Right renal cortex interstitium (tissue), 3 donors: ENCODE measurements at regions not wholly inside any gene's neighbourhood (a gene's known extent, or its start where the extent isn't known, plus 50 kb on each side); places are given as distances from the start of the nearest gene placed in this dataset.
"Not testable (repeated sequence)": the region's sequence is repeated elsewhere in the genome, so short reads cannot be mapped to it uniquely, and the experiment has no call there.

Source experiments
- DNase-seq, 3 donors: peaks; one replicate each; pipeline ENCODE4 v3.0.0-alpha.2; 2013; ENCODE audit warnings: low read depth in 3 of 3, low spot score in 2 of 3

GRCh38 chr4:30538794-30539193 is 181.4 kb upstream of the PCDH7 start:
- DNase-seq: no peak

GRCh38 chr4:30543057-30543456 is 177.1 kb upstream of the PCDH7 start:
- DNase-seq: no peak

GRCh38 chr4:30553151-30553550 is 167.0 kb upstream of the PCDH7 start:
- no peak for DNase-seq

- no peak for DNase-seq
Measured at GRCh38 chr4:30553706-30554105, 166.5 kb upstream of the PCDH7 start.

- no peak for DNase-seq
Measured at GRCh38 chr4:30555775-30556174, 164.4 kb upstream of the PCDH7 start.

GRCh38 chr4:30559481-30559880 is 160.7 kb upstream of the PCDH7 start:
- no peak for DNase-seq

- DNase-seq: no peak
Measured at GRCh38 chr4:30586850-30587249, 133.3 kb upstream of the PCDH7 start.

- not testable (repeated sequence) for DNase-seq
Measured at GRCh38 chr4:30589669-30590068, 130.5 kb upstream of the PCDH7 start.

- no peak for DNase-seq
Measured at GRCh38 chr4:30600246-30601017, 119.7 kb upstream of the PCDH7 start.

- no peak for DNase-seq
Measured at GRCh38 chr4:30601070-30601865, 118.9 kb upstream of the PCDH7 start.

GRCh38 chr4:30605616-30606190 is 114.5 kb upstream of the PCDH7 start:
- DNase-seq: no peak

- no peak for DNase-seq
Measured at GRCh38 chr4:30610361-30610760, 109.8 kb upstream of the PCDH7 start.

GRCh38 chr4:30614771-30615170 is 105.4 kb upstream of the PCDH7 start:
- no peak for DNase-seq

- no peak for DNase-seq
Measured at GRCh38 chr4:30616942-30617646, 103.1 kb upstream of the PCDH7 start.

- DNase-seq: no peak
Measured at GRCh38 chr4:30617836-30618235, 102.3 kb upstream of the PCDH7 start.

GRCh38 chr4:30619679-30620078 is 100.5 kb upstream of the PCDH7 start:
- no peak for DNase-seq

GRCh38 chr4:30620711-30621110 is 99.5 kb upstream of the PCDH7 start:
- DNase-seq: no peak

GRCh38 chr4:30630431-30630830 is 89.7 kb upstream of the PCDH7 start:
- no peak for DNase-seq

GRCh38 chr4:30632751-30633150 is 87.4 kb upstream of the PCDH7 start:
- no peak for DNase-seq

- DNase-seq: no peak
Measured at GRCh38 chr4:30641345-30641744, 78.8 kb upstream of the PCDH7 start.

GRCh38 chr4:30642567-30642966 is 77.6 kb upstream of the PCDH7 start:
- no peak for DNase-seq
